Fibroblast of lung (primary cell): ENCODE measurements at regions not wholly inside any gene's neighbourhood (a gene's known extent, or its start where the extent isn't known, plus 50 kb on each side); places are given as distances from the start of the nearest gene placed in this dataset.

Experiments used
- EZH2 ChIP-seq: IDR thresholded peaks from 2 replicates; pipeline ENCODE4 v1.5.1; 2012; ENCODE audit warnings: low read length, control low read depth, mild to moderate bottlenecking; ENCODE audit errors: missing control alignments
- TF ChIP-seq, protein P1 (sequence below), 2 donors: IDR thresholded peaks in 1 of 2; conservative IDR thresholded peaks in 1 of 2; 1 replicate in 1 of 2; 2 replicates in 1 of 2; pipeline ENCODE4 v1.5.1; 2011 to 2012; ENCODE audit warnings: low read length in 2 of 2, control low read depth in 1 of 2, inconsistent platforms in 1 of 2, low read depth in 1 of 2, mild to moderate bottlenecking in 1 of 2

DNA sequence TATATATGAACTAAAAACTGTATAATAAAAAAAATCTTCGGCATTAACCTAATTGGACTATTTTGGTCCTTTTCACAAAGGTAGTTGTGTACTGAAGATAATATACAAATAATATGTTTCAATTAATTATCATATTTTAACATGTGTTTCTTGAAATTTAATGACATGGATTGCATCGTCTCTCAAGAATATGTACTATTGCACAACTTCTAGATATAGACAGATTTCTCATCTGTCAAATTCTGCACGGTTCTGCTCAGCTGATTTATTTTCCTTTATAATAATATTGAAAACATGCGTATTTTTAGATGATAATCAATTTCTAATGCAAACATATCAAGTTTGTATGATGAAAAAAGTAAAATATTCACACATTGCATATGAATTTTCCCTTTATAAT is 498.7 kb upstream of the PABPC4L start:
- TF ChIP-seq, protein P1, sequence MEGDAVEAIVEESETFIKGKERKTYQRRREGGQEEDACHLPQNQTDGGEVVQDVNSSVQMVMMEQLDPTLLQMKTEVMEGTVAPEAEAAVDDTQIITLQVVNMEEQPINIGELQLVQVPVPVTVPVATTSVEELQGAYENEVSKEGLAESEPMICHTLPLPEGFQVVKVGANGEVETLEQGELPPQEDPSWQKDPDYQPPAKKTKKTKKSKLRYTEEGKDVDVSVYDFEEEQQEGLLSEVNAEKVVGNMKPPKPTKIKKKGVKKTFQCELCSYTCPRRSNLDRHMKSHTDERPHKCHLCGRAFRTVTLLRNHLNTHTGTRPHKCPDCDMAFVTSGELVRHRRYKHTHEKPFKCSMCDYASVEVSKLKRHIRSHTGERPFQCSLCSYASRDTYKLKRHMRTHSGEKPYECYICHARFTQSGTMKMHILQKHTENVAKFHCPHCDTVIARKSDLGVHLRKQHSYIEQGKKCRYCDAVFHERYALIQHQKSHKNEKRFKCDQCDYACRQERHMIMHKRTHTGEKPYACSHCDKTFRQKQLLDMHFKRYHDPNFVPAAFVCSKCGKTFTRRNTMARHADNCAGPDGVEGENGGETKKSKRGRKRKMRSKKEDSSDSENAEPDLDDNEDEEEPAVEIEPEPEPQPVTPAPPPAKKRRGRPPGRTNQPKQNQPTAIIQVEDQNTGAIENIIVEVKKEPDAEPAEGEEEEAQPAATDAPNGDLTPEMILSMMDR (conservative IDR thresholded peaks at IDR 0.05 in 1 of 2, IDR thresholded peaks at IDR 0.05 in 1 of 2; ENCODE audit: low read depth in 1 of 2, low read length in 2 of 2), result no peak
- TF ChIP-seq EZH2, result no peak
